GM18870 (cell line): ENCODE measurements at regions not wholly inside any gene's neighbourhood (a gene's known extent, or its start where the extent isn't known, plus 50 kb on each side); places are given as distances from the start of the nearest gene placed in this dataset.
"Not testable (repeated sequence)": the region's sequence is repeated elsewhere in the genome, so short reads cannot be mapped to it uniquely, and the experiment has no call there.

ENCODE experiments used
- ATAC-seq: cut with Tn5 transposase; IDR thresholded peaks from one replicate; pipeline ENCODE4 v1.9.1; 2021; ENCODE audit warnings: moderate library complexity; ENCODE audit not compliant: unreplicated experiment

- ATAC-seq, result peak; percentile 100
Observed at GRCh38 chr18:14190776-14191442, 58.7 kb upstream of the ZNF519 start.

DNA sequence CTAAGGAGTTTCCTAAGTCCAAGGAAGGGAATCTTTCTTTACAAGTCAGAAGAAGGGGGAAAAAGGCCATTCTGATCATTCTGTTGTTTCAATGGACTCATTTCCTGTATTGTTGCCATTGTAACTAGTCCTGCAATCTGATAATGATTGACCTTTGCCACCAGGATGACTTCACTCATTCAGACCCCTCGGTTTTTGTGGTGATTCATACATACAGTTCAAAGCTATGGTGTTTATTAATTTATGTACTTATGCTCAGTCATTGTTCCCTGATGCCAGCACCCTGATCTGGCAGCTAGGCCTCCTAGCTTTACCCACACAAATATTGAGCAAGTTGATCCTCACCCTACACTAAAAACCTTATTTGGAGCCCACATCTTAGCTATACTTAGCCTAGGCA, 57.6 kb upstream of the ZNF519 start:
- ATAC-seq, result no peak

GRCh38 chr18:14188751-14189406, 56.6 kb upstream of the ZNF519 start:
- not testable (repeated sequence) for ATAC-seq
